Endothelial cell (in vitro differentiated cells): ENCODE measurements at regions not wholly inside any gene's neighbourhood (a gene's known extent, or its start where the extent isn't known, plus 50 kb on each side); places are given as distances from the start of the nearest gene placed in this dataset.

Experiments used
- DNase-seq: peaks from one replicate; pipeline ENCODE4 v3.0.0; 2021; ENCODE audit warnings: low spot score
- H3K27ac Mint-ChIP-seq: one replicate; pipeline ENCODE4 v1.8.0; 2021; ENCODE audit warnings: mixed read lengths, inconsistent platforms; ENCODE audit not compliant: unreplicated experiment
- H3K27me3 Mint-ChIP-seq: one replicate; pipeline ENCODE4 v1.8.0; 2021; ENCODE audit warnings: mild to moderate bottlenecking, moderate library complexity, mixed read lengths, inconsistent platforms; ENCODE audit not compliant: unreplicated experiment
- H3K36me3 Mint-ChIP-seq: one replicate; pipeline ENCODE4 v1.8.0; 2021; ENCODE audit warnings: mild to moderate bottlenecking, low read depth, mixed read lengths, inconsistent platforms; ENCODE audit not compliant: unreplicated experiment
- H3K4me1 Mint-ChIP-seq: one replicate; pipeline ENCODE4 v1.8.0; 2021; ENCODE audit warnings: mild to moderate bottlenecking, mixed read lengths, inconsistent platforms; ENCODE audit not compliant: unreplicated experiment
- H3K4me3 Mint-ChIP-seq: one replicate; pipeline ENCODE4 v1.8.0; 2021; ENCODE audit warnings: mild to moderate bottlenecking, mixed read lengths, inconsistent platforms; ENCODE audit not compliant: unreplicated experiment
- H3K9me3 Mint-ChIP-seq: one replicate; pipeline ENCODE4 v1.8.0; 2021; ENCODE audit warnings: mixed read lengths, inconsistent platforms; ENCODE audit not compliant: unreplicated experiment
- CTCF ChIP-seq: fragments of 200-600 bp; sonication (generic); IDR thresholded peaks from one replicate; pipeline ENCODE4 v1.5.0; 2021; ENCODE audit warnings: antibody characterized with exemption; ENCODE audit not compliant: unreplicated experiment

- TF ChIP-seq CTCF: no peak
- Mint-ChIP-seq H3K9me3 (no peaks in the 10 kb centered on the region), H3K27ac (no peak overlapping the region), H3K4me1 (no peaks in the 10 kb centered on the region), H3K4me3 (no peak overlapping the region), H3K27me3 (peaks cover 1% of the 10 kb centered on the region), H3K36me3 (no peaks in the 10 kb centered on the region)
- no peak for DNase-seq
These were observed 93.0 kb upstream of the PAPPA start for GRCh38 chr9:116060631-116061030.

- no peaks in the 10 kb centered on the region for H3K9me3 Mint-ChIP-seq
- no peak overlapping the region for H3K27ac Mint-ChIP-seq
- no peak for DNase-seq
- no peak overlapping the region for H3K4me3 Mint-ChIP-seq
- H3K4me1 Mint-ChIP-seq: no peaks in the 10 kb centered on the region
- TF ChIP-seq CTCF: no peak
- no peaks in the 10 kb centered on the region for H3K36me3 Mint-ChIP-seq
- H3K27me3 Mint-ChIP-seq: peaks cover 1% of the 10 kb centered on the region
These were observed 91.9 kb upstream of the PAPPA start for GRCh38 chr9:116061546-116062205.

GRCh38 chr9:116062206-116062550 is 91.4 kb upstream of the PAPPA start:
- no peaks in the 10 kb centered on the region for H3K36me3 Mint-ChIP-seq
- TF ChIP-seq CTCF: no peak
- H3K27ac Mint-ChIP-seq: no peak overlapping the region
- no peaks in the 10 kb centered on the region for H3K9me3 Mint-ChIP-seq
- H3K4me1 Mint-ChIP-seq: no peaks in the 10 kb centered on the region
- H3K27me3 Mint-ChIP-seq: peaks cover 1% of the 10 kb centered on the region
- DNase-seq: no peak
- H3K4me3 Mint-ChIP-seq: no peak overlapping the region

GRCh38 chr9:116064970-116065369 is 88.6 kb upstream of the PAPPA start:
- peaks cover 2% of the 10 kb centered on the region for H3K4me1 Mint-ChIP-seq
- H3K9me3 Mint-ChIP-seq: no peaks in the 10 kb centered on the region
- TF ChIP-seq CTCF: no peak
- no peak overlapping the region for H3K4me3 Mint-ChIP-seq
- DNase-seq: no peak
- no peaks in the 10 kb centered on the region for H3K36me3 Mint-ChIP-seq
- H3K27me3 Mint-ChIP-seq: no peaks in the 10 kb centered on the region
- H3K27ac Mint-ChIP-seq: no peak overlapping the region

- no peaks in the 10 kb centered on the region for H3K36me3 Mint-ChIP-seq
- TF ChIP-seq CTCF: no peak
- H3K4me3 Mint-ChIP-seq: no peak overlapping the region
- H3K9me3 Mint-ChIP-seq: no peaks in the 10 kb centered on the region
- H3K27ac Mint-ChIP-seq: no peak overlapping the region
- DNase-seq: no peak
- H3K27me3 Mint-ChIP-seq: no peaks in the 10 kb centered on the region
- H3K4me1 Mint-ChIP-seq: peaks cover 2% of the 10 kb centered on the region
These were observed 87.4 kb upstream of the PAPPA start for GRCh38 chr9:116066221-116066620.
